OCI-LY3 (cell line): ENCODE measurements at regions not wholly inside any gene's neighbourhood (a gene's known extent, or its start where the extent isn't known, plus 50 kb on each side); places are given as distances from the start of the nearest gene placed in this dataset.
"Not testable (repeated sequence)": the region's sequence is repeated elsewhere in the genome, so short reads cannot be mapped to it uniquely, and the experiment has no call there.

Experiments used
- H2AFZ ChIP-seq: fragments of 200-600, 300-600 bp; shearing (Covaris generic); 2 replicates; pipeline ENCODE4 v1.6.0; 2014; ENCODE audit warnings: antibody characterized with exemption, low read depth, low read length
- H3K27ac ChIP-seq: fragments of 200-600, 300-600 bp; sonication (generic); 2 replicates; pipeline ENCODE4 v1.5.1; 2014; ENCODE audit warnings: mild to moderate bottlenecking, low read length, moderate library complexity, mixed read lengths
- H3K27me3 ChIP-seq: fragments of 200-600, 300-600 bp; sonication (generic); 2 replicates; pipeline ENCODE4 v1.6.1; 2014; ENCODE audit warnings: low read depth, low read length, mixed read lengths
- H3K36me3 ChIP-seq: fragments of 200-600, 300-600 bp; sonication (generic); replicated peaks from 2 replicates; pipeline ENCODE3; 2014; ENCODE audit warnings: low read depth, low read length, mixed read lengths
- H3K4me1 ChIP-seq: fragments of 300-600, 200-600 bp; sonication (generic); 2 replicates; pipeline ENCODE4 v1.6.1; 2014; ENCODE audit warnings: low read length, mixed read lengths
- H3K4me2 ChIP-seq: fragments of 200-600, 300-600 bp; sonication (generic); 2 replicates; pipeline ENCODE4 v1.6.1; 2014; ENCODE audit warnings: low read length, mixed read lengths
- H3K4me3 ChIP-seq: fragments of 300-600, 200-600 bp; sonication (generic); 2 replicates; pipeline ENCODE4 v1.5.1; 2014; ENCODE audit warnings: antibody characterized with exemption, mild to moderate bottlenecking, low read length, moderate library complexity
- H3K79me2 ChIP-seq: fragments of 300-600, 200-600 bp; shearing (Covaris generic); 2 replicates; pipeline ENCODE4 v1.6.1; 2014; ENCODE audit warnings: mild to moderate bottlenecking, low read length, mixed read lengths
- H3K9ac ChIP-seq: fragments of 300-600, 200-600 bp; shearing (Covaris generic); 2 replicates; pipeline ENCODE4 v1.6.0; 2014; ENCODE audit warnings: mild to moderate bottlenecking, low read length, moderate library complexity
- H3K9me3 ChIP-seq: fragments of 200-600, 300-600 bp; shearing (Covaris generic); 2 replicates; pipeline ENCODE4 v1.6.1; 2014; ENCODE audit warnings: low read length, mixed read lengths; ENCODE audit not compliant: insufficient read depth
- H4K20me1 ChIP-seq: fragments of 200-600, 300-600 bp; sonication (generic); 2 replicates; pipeline ENCODE4 v1.6.1; 2016; ENCODE audit warnings: low read length, mixed read lengths; ENCODE audit not compliant: insufficient read depth
- EZH2phosphoT487 ChIP-seq: fragments of 200-600 bp; shearing (Covaris generic); IDR thresholded peaks from 2 replicates; pipeline ENCODE4 v1.6.1; 2018; ENCODE audit warnings: antibody characterized with exemption, mixed run types, low read depth
- TF ChIP-seq, protein P1 (sequence below): fragments of 200-600, 300-600 bp; sonication (generic); IDR thresholded peaks from 2 replicates; pipeline ENCODE4 v1.5.1; 2014; ENCODE audit warnings: antibody characterized with exemption, low read length, low read depth

DNA sequence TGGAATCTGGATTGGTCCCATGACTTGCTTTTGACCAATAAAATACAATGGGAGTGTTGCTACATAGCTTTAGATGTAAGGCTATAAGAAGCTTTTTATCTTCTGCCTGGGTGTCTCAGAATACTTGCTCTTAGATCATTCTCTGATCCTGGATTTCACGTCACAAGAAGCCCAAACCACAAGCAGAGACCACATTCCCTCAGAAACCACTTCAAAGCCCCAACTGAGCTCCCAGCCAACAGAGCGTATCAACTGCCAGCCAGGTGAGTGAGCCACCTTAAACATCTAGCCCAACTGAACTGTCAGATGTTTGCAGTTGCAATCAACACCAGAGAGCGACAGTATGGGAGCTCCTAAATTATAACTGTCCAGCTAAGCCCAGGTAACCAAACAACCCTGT is 687.1 kb downstream of the TLE1 start:
- Histone ChIP-seq H3K9me3 (no peaks in the 10 kb centered on the region), H4K20me1 (no peaks in the 10 kb centered on the region), H3K36me3 (no peaks in the 10 kb centered on the region), H3K4me2 (no peak overlapping the region), H3K4me3 (no peak overlapping the region), H3K79me2 (no peaks in the 10 kb centered on the region), H3K27ac (no peak overlapping the region), H2AFZ (no peak overlapping the region), H3K9ac (no peak overlapping the region), H3K4me1 (peaks cover 3% of the 10 kb centered on the region; the same call in 1 of the 2 replicates), H3K27me3 (no peaks in the 10 kb centered on the region)
- TF ChIP-seq, protein P1, sequence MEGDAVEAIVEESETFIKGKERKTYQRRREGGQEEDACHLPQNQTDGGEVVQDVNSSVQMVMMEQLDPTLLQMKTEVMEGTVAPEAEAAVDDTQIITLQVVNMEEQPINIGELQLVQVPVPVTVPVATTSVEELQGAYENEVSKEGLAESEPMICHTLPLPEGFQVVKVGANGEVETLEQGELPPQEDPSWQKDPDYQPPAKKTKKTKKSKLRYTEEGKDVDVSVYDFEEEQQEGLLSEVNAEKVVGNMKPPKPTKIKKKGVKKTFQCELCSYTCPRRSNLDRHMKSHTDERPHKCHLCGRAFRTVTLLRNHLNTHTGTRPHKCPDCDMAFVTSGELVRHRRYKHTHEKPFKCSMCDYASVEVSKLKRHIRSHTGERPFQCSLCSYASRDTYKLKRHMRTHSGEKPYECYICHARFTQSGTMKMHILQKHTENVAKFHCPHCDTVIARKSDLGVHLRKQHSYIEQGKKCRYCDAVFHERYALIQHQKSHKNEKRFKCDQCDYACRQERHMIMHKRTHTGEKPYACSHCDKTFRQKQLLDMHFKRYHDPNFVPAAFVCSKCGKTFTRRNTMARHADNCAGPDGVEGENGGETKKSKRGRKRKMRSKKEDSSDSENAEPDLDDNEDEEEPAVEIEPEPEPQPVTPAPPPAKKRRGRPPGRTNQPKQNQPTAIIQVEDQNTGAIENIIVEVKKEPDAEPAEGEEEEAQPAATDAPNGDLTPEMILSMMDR = no peak
- TF ChIP-seq EZH2phosphoT487 = no peak

DNA sequence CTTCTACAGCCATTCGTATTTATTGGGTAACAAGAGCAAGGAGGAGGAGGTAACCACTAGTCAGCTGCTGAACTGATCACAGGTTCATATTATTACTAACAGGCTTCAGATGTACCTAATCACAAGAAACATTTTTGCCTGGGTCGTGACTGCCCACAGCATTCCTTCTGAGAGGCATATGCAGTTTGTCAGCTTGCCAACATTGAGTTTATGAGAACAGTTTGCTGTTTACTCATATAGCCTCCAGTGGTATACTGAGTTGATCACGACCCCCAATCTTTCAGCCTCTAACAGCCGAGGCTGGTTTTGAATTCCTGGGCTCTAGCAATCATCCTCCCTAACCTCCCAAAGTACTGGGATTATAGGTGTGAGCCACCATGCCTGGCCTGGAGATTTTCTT is 693.6 kb downstream of the TLE1 start:
- no peaks in the 10 kb centered on the region for H3K36me3 ChIP-seq
- no peaks in the 10 kb centered on the region for H3K79me2 ChIP-seq
- H4K20me1 ChIP-seq = no peaks in the 10 kb centered on the region
- no peak overlapping the region for H3K27ac ChIP-seq
- no peaks in the 10 kb centered on the region for H3K9me3 ChIP-seq
- no peaks in the 10 kb centered on the region for H3K27me3 ChIP-seq
- no peak overlapping the region for H3K4me3 ChIP-seq
- H3K4me1 ChIP-seq = no peaks in the 10 kb centered on the region
- no peak overlapping the region for H3K4me2 ChIP-seq
- no peak overlapping the region for H2AFZ ChIP-seq
- TF ChIP-seq, protein P1 = no peak
- TF ChIP-seq EZH2phosphoT487 = no peak
- H3K9ac ChIP-seq = no peak overlapping the region

DNA sequence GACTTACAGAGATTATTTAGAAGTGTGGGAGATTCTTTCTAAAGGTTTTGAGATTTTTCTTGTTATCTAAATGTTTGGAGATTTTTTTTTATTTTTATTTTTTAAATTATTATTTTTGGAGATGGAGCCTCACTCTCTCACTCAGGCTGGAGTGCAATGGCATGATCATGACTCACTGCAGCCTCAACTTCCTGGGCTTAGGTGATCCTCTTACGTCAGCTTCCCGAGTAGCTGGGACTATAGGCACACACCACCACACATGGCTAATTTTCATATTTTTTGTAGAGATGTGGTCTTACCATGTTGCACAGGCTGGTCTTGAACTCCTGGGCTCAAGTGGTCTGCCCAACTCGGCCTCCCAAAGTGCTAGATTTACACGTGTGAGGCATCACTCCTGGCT is 694.5 kb downstream of the TLE1 start:
- Histone ChIP-seq H4K20me1 (no peaks in the 10 kb centered on the region), H3K27ac (no peak overlapping the region), H2AFZ (no peak overlapping the region), H3K79me2 (no peaks in the 10 kb centered on the region), H3K9ac (no peak overlapping the region), H3K4me1 (no peaks in the 10 kb centered on the region), H3K4me3 (no peak overlapping the region), H3K9me3 (no peaks in the 10 kb centered on the region), H3K4me2 (no peak overlapping the region), H3K36me3 (no peaks in the 10 kb centered on the region), H3K27me3 (no peaks in the 10 kb centered on the region)
- no peak for TF ChIP-seq EZH2phosphoT487
- TF ChIP-seq, protein P1 = no peak

DNA sequence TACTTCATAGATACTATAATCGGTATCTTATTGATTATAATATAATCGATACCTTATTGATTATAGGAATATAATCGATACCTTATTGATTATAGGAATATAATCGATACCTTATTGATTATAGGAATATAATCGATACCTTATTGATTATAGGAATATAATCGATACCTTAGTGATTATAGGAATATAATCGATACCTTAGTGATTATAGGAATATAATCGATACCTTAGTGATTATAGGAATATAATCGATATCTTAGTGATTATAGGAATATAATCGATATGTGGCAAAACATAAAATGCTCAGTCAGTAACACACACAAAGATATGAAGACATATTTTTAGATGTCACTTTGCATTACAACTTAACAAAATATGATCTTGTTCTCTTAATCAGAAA is 703.8 kb downstream of the TLE1 start:
- H4K20me1 ChIP-seq, H2AFZ ChIP-seq, H3K36me3 ChIP-seq, H3K4me3 ChIP-seq, H3K4me2 ChIP-seq, H3K9ac ChIP-seq, H3K4me1 ChIP-seq, H3K27me3 ChIP-seq, H3K27ac ChIP-seq, H3K79me2 ChIP-seq, H3K9me3 ChIP-seq: not testable (repeated sequence)

DNA sequence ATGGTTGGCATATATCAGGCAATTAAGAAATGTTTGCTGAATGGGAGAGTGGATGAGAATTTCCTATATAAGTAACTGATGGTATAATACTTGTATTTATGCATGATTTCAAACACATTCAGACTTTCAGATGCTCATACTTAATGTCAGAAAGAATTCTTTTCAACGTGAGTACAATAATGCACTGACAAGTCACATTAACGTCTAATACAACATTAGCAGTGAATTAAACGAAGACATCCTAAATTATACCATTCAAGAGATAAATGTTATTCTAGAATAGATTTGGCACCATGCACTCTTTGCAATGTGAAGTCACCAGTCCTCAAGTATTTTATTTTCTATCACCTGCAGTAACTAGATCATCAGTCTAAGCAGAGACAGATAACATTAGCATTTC is 712.9 kb downstream of the TLE1 start:
- H3K9ac ChIP-seq = no peak overlapping the region
- no peak overlapping the region for H3K27ac ChIP-seq
- no peaks in the 10 kb centered on the region for H3K79me2 ChIP-seq
- no peak overlapping the region for H2AFZ ChIP-seq
- no peak overlapping the region for H3K4me3 ChIP-seq
- TF ChIP-seq EZH2phosphoT487 = no peak
- TF ChIP-seq, protein P1 = no peak
- H3K4me1 ChIP-seq = no peaks in the 10 kb centered on the region
- no peaks in the 10 kb centered on the region for H4K20me1 ChIP-seq
- H3K27me3 ChIP-seq = no peaks in the 10 kb centered on the region
- no peak overlapping the region for H3K4me2 ChIP-seq
- no peaks in the 10 kb centered on the region for H3K36me3 ChIP-seq
- 0 out of 2 replicates have a peak, but pooled peaks cover 3% of the 10 kb centered on the region for H3K9me3 ChIP-seq

DNA sequence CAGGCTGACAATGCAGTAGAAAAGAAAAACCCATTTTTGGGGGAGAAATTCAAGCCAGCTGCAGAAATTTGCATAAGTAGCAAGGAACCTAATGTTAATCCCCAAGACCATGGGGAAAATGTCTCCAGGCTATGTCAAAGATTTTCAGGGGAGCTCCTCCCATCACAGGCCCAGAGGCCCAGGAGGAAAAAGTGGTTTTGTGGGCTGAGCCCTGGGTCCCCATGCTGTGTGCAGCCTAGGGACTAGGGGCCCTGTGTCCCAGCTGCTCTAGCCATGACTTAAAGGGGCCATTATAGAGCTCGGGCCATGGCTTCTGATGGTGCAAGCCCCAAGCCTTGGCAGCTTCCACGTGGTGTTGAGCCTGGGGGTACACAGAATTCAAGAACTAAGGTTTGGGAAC is 719.0 kb downstream of the TLE1 start:
- not testable (repeated sequence) for H4K20me1 ChIP-seq, H3K9me3 ChIP-seq, H3K36me3 ChIP-seq, H3K4me2 ChIP-seq, H3K4me3 ChIP-seq, H3K4me1 ChIP-seq, H3K9ac ChIP-seq, H3K79me2 ChIP-seq, H3K27ac ChIP-seq, H2AFZ ChIP-seq, H3K27me3 ChIP-seq
